ENCODE measurements at regions not wholly inside any gene's neighbourhood (a gene's known extent, or its start where the extent isn't known, plus 50 kb on each side); places are given as distances from the start of the nearest gene placed in this dataset.

DNA sequence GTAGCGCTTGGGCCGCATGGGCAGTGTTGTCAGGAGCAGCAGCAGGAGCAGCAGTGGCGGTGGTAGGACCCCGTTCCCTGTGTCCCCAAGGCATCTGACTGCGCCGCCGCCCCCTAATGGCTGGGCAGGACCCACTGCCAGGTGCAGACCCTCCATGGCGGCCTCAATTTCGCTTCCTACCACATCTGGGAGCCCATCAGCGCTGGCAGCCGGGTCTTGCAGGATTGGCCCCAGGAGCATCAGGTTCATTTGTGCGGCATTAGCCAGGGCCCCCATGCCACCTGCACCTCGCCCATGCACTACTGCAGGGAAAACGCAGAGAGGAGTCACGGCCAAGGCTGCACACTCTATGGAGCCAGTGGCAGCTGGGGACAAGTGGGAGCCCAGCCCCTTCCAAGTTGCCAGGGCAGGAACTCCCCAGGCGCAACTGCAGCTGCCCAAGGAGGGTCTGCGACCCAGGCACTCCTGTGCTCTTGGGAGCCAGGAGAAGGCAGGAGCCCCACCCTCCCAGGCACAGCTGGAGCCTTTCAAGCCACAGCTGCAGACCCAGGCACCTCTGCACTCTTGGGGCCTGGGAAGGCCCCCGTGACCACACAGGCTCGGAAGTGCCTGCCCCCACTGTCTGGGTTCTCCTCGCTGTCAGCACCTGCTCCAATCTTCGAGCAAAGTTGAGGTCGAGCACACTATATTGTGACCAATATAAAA is 594.2 kb downstream of the KCNJ18 start:
- TF ChIP-seq, protein P1, sequence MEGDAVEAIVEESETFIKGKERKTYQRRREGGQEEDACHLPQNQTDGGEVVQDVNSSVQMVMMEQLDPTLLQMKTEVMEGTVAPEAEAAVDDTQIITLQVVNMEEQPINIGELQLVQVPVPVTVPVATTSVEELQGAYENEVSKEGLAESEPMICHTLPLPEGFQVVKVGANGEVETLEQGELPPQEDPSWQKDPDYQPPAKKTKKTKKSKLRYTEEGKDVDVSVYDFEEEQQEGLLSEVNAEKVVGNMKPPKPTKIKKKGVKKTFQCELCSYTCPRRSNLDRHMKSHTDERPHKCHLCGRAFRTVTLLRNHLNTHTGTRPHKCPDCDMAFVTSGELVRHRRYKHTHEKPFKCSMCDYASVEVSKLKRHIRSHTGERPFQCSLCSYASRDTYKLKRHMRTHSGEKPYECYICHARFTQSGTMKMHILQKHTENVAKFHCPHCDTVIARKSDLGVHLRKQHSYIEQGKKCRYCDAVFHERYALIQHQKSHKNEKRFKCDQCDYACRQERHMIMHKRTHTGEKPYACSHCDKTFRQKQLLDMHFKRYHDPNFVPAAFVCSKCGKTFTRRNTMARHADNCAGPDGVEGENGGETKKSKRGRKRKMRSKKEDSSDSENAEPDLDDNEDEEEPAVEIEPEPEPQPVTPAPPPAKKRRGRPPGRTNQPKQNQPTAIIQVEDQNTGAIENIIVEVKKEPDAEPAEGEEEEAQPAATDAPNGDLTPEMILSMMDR (IDR thresholded peaks at IDR 0.05) = no peak
- no peak for TF ChIP-seq ZFX (IDR thresholded peaks at IDR 0.05; ENCODE audit: borderline replicate concordance)
